H1 (cell line): ENCODE measurements at regions not wholly inside any gene's neighbourhood (a gene's known extent, or its start where the extent isn't known, plus 50 kb on each side); places are given as distances from the start of the nearest gene placed in this dataset.

ENCODE experiments used
- CTCF ChIA-PET: fragments of 300-600 bp; sonication (Branson Sonifier 250); formaldehyde crosslinking; loops from one replicate; lab custom pipeline; 2021; ENCODE audit not compliant: partially characterized antibody; lab: Charles Lee
- POLR2A ChIA-PET: fragments of 300-600 bp; sonication (Branson Sonifier 250); formaldehyde crosslinking; loops from one replicate; lab custom pipeline; 2021; ENCODE audit warnings: inconsistent platforms; ENCODE audit not compliant: partially characterized antibody; lab: Charles Lee
- DNase-seq, 2 experiments: peaks; one replicate each; pipeline versions ENCODE4 v3.0.0 to v3.0.0-alpha.2; 2010 to 2022; ENCODE audit warnings: low spot score in 2 of 2, low read depth in 1 of 2, mixed read lengths in 1 of 2
- FAIRE-seq: peaks from 2 replicates; lab custom pipeline; 2011; peaks lifted over from hg19 to GRCh38; lab: Jason Lieb, UNC
- H2AFZ ChIP-seq: 2 replicates; pipeline ENCODE4 v1.8.1; 2012; ENCODE audit warnings: low read length, inconsistent platforms
- H2AK5ac ChIP-seq: 2 replicates; pipeline ENCODE4 v1.6.1; 2013; ENCODE audit warnings: low read depth, low read length
- H2BK120ac ChIP-seq: replicated peaks from 2 replicates; pipeline ENCODE3; 2013; ENCODE audit warnings: low read depth, low read length, inconsistent platforms
- H2BK12ac ChIP-seq: 2 replicates; pipeline ENCODE4 v1.6.1; 2013; ENCODE audit warnings: low read depth, low read length
- H2BK15ac ChIP-seq: 2 replicates; pipeline ENCODE4 v1.6.1; 2013; ENCODE audit warnings: low read length
- H2BK20ac ChIP-seq: 2 replicates; pipeline ENCODE4 v1.6.1; 2013; ENCODE audit warnings: low read length
- H2BK5ac ChIP-seq: 2 replicates; pipeline ENCODE4 v1.6.1; 2013; ENCODE audit warnings: low read depth, low read length
- H3K14ac ChIP-seq: 2 replicates; pipeline ENCODE4 v1.6.1; 2013; ENCODE audit warnings: inconsistent platforms; ENCODE audit not compliant: insufficient read length
- H3K18ac ChIP-seq: 2 replicates; pipeline ENCODE4 v1.6.1; 2013; ENCODE audit warnings: low read length; ENCODE audit errors: extremely low read depth
- H3K23ac ChIP-seq: 2 replicates; pipeline ENCODE4 v1.6.1; 2013; ENCODE audit warnings: inconsistent platforms; ENCODE audit not compliant: insufficient read length
- H3K23me2 ChIP-seq: 2 replicates; pipeline ENCODE4 v1.6.1; 2013; ENCODE audit warnings: low read depth, low read length
- H3K27ac ChIP-seq: 2 replicates; pipeline ENCODE4 v1.6.1; 2011; ENCODE audit warnings: low read depth, low read length, inconsistent platforms
- H3K27me3 ChIP-seq, 4 experiments: replicated peaks in 1 of 4; 1 replicate in 1 of 4; 2 replicates in 3 of 4; pipeline versions ENCODE4 v1.6.1 to v1.8.1; 2011 to 2013; ENCODE audit warnings: low read length in 3 of 4, mild to moderate bottlenecking in 3 of 4, inconsistent platforms in 2 of 4, mixed read lengths in 2 of 4, moderate library complexity in 1 of 4; ENCODE audit not compliant: control insufficient read depth in 3 of 4, insufficient read depth in 3 of 4; ENCODE audit errors: extremely low read depth in 1 of 4
- H3K36me3 ChIP-seq, 4 experiments: 2 replicates each; pipeline versions ENCODE4 v1.6.1 to v1.8.1; 2011 to 2013; ENCODE audit warnings: mild to moderate bottlenecking in 4 of 4, low read length in 3 of 4, moderate library complexity in 2 of 4, control low read depth in 1 of 4, inconsistent platforms in 1 of 4; ENCODE audit not compliant: insufficient read depth in 4 of 4, control insufficient read depth in 2 of 4
- H3K4ac ChIP-seq: replicated peaks from 2 replicates; pipeline ENCODE3; 2013; ENCODE audit warnings: low read length, low read depth, mixed read lengths, inconsistent platforms; ENCODE audit not compliant: insufficient read length
- H3K4me1 ChIP-seq, 4 experiments: replicated peaks in 1 of 4; 1 replicate in 1 of 4; 2 replicates in 3 of 4; pipeline versions ENCODE4 v1.6.1 to v1.8.1; 2011 to 2013; ENCODE audit warnings: low read length in 3 of 4, inconsistent platforms in 2 of 4, mixed read lengths in 1 of 4; ENCODE audit not compliant: insufficient read depth in 4 of 4, control insufficient read depth in 3 of 4
- H3K4me2 ChIP-seq, 2 experiments: 2 replicates each; pipeline versions ENCODE4 v1.6.1 to v1.8.1; 2011 to 2013; ENCODE audit warnings: low read depth in 2 of 2, low read length in 2 of 2, control low read depth in 1 of 2, inconsistent platforms in 1 of 2, mild to moderate bottlenecking in 1 of 2; ENCODE audit not compliant: insufficient read depth in 1 of 2
- H3K4me3 ChIP-seq, 4 experiments: fragments of 200-600, 300-600 bp in 1 of 4; sonication (generic), shearing (Covaris generic), sonication (Bioruptor Twin) in 1 of 4; 2 replicates each; pipeline versions ENCODE4 v1.5.1 to v1.8.1; 2011 to 2016; ENCODE audit warnings: low read length in 4 of 4, low read depth in 3 of 4, control low read depth in 2 of 4, inconsistent platforms in 2 of 4, mild to moderate bottlenecking in 2 of 4, mixed read lengths in 1 of 4, moderate library complexity in 1 of 4; ENCODE audit not compliant: insufficient read depth in 2 of 4; ENCODE audit errors: extremely low read depth in 1 of 4
- H3K56ac ChIP-seq: replicated peaks from 2 replicates; pipeline ENCODE3; 2013; ENCODE audit warnings: low read depth, mild to moderate bottlenecking, mixed read lengths, low read length, inconsistent platforms; ENCODE audit not compliant: insufficient read length
- H3K79me1 ChIP-seq: 2 replicates; pipeline ENCODE4 v1.6.1; 2013; ENCODE audit warnings: low read depth, low read length, control low read depth
- H3K79me2 ChIP-seq, 2 experiments: 2 replicates each; pipeline versions ENCODE4 v1.6.1 to v1.8.1; 2012 to 2013; ENCODE audit warnings: low read length in 2 of 2, mild to moderate bottlenecking in 2 of 2, inconsistent platforms in 1 of 2; ENCODE audit not compliant: insufficient read depth in 2 of 2, control insufficient read depth in 1 of 2
- H3K9ac ChIP-seq, 4 experiments: replicated peaks in 1 of 4; 1 replicate in 1 of 4; 2 replicates in 3 of 4; pipeline versions ENCODE4 v1.6.1 to v1.8.1; 2011 to 2013; ENCODE audit warnings: low read depth in 3 of 4, low read length in 3 of 4, control low read depth in 2 of 4, mild to moderate bottlenecking in 2 of 4, moderate library complexity in 2 of 4, inconsistent platforms in 1 of 4; ENCODE audit errors: extremely low read depth in 1 of 4
- H3K9me3 ChIP-seq, 2 experiments: 2 replicates each; pipeline versions ENCODE4 v1.6.1 to v1.8.1; 2012 to 2013; ENCODE audit warnings: mild to moderate bottlenecking in 2 of 2, moderate library complexity in 2 of 2, control low read depth in 1 of 2, inconsistent platforms in 1 of 2, low read depth in 1 of 2, low read length in 1 of 2, mixed read lengths in 1 of 2; ENCODE audit not compliant: insufficient read depth in 2 of 2
- H4K20me1 ChIP-seq, 2 experiments: replicated peaks in 1 of 2; 2 replicates each; pipeline versions ENCODE3 to v1.8.1; 2011 to 2013; ENCODE audit warnings: inconsistent platforms in 2 of 2, low read length in 2 of 2, mild to moderate bottlenecking in 1 of 2; ENCODE audit not compliant: insufficient read depth in 2 of 2, control insufficient read depth in 1 of 2
- H4K5ac ChIP-seq: 2 replicates; pipeline ENCODE4 v1.6.1; 2013; ENCODE audit warnings: low read length, low read depth, mixed read lengths, inconsistent platforms; ENCODE audit not compliant: insufficient read length
- H4K8ac ChIP-seq: 2 replicates; pipeline ENCODE4 v1.8.0; 2013; ENCODE audit warnings: mild to moderate bottlenecking, moderate library complexity, low read length, inconsistent platforms; ENCODE audit not compliant: insufficient read depth; ENCODE audit errors: extremely low read depth
- H4K91ac ChIP-seq: replicated peaks from 2 replicates; pipeline ENCODE3; 2013; ENCODE audit warnings: low read length, mixed read lengths, inconsistent platforms; ENCODE audit not compliant: insufficient read length
- ASH2L ChIP-seq: fragments of 200-600, 300-600 bp; sonication (generic); IDR thresholded peaks from one replicate; pipeline ENCODE4 v1.7.1; 2017; ENCODE audit warnings: low read length
- BRCA1 ChIP-seq: IDR thresholded peaks from 2 replicates; pipeline ENCODE4 v1.6.1; 2012; ENCODE audit warnings: low read depth, low read length, improper control_type of control experiment
- CHD2 ChIP-seq: IDR thresholded peaks from 2 replicates; pipeline ENCODE4 v1.6.1; 2012; ENCODE audit warnings: low read length, improper control_type of control experiment
- GABPA ChIP-seq: IDR thresholded peaks from 2 replicates; pipeline ENCODE4 v1.6.1; 2011; ENCODE audit warnings: mild to moderate bottlenecking, low read length, moderate library complexity, borderline replicate concordance; ENCODE audit not compliant: insufficient read depth
- HDAC2 ChIP-seq, 2 experiments: fragments of 300-600 bp in 1 of 2; sonication (generic) in 1 of 2; IDR thresholded peaks; 2 replicates each; pipeline ENCODE4 v1.6.1; 2011 to 2012; ENCODE audit warnings: low read depth in 2 of 2, low read length in 2 of 2, mild to moderate bottlenecking in 2 of 2, moderate library complexity in 2 of 2, borderline replicate concordance in 1 of 2, inconsistent platforms in 1 of 2
- RAD21 ChIP-seq, 2 experiments: IDR thresholded peaks in 1 of 2; conservative IDR thresholded peaks in 1 of 2; 2 replicates each; pipeline ENCODE4 v1.6.1; 2011; ENCODE audit warnings: low read depth in 2 of 2, low read length in 2 of 2, improper control_type of control experiment in 1 of 2, inconsistent platforms in 1 of 2, mild to moderate bottlenecking in 1 of 2, moderate library complexity in 1 of 2
- RXRA ChIP-seq: IDR thresholded peaks from 2 replicates; pipeline ENCODE4 v1.6.1; 2011; ENCODE audit warnings: low read depth, mild to moderate bottlenecking, low read length, moderate library complexity; ENCODE audit not compliant: insufficient read depth
- SIN3A ChIP-seq, 2 experiments: IDR thresholded peaks in 1 of 2; conservative IDR thresholded peaks in 1 of 2; 2 replicates each; pipeline ENCODE4 v1.6.1; 2011 to 2012; ENCODE audit warnings: low read length in 2 of 2, improper control_type of control experiment in 1 of 2, low read depth in 1 of 2, mild to moderate bottlenecking in 1 of 2
- SP2 ChIP-seq: IDR thresholded peaks from 2 replicates; pipeline ENCODE4 v1.6.1; 2012; ENCODE audit warnings: mild to moderate bottlenecking, low read length, inconsistent platforms
- YY1 ChIP-seq: IDR thresholded peaks from 2 replicates; pipeline ENCODE4 v1.6.1; 2011; ENCODE audit warnings: low read depth, mild to moderate bottlenecking, low read length
- ZNF274 ChIP-seq: IDR thresholded peaks from 2 replicates; pipeline ENCODE4 v1.7.0; 2012; ENCODE audit warnings: low read length, borderline replicate concordance; ENCODE audit errors: extremely low read depth
- WGBS, 2 experiments: shearing (Covaris generic) in 1 of 2; methylation state at CpG; one replicate each; pipeline versions ENCODE4 v1.1.6 to v1.1.7; 2013 to 2015; ENCODE audit warnings: low lambda C conversion rate in 2 of 2, mixed read lengths in 2 of 2, inconsistent platforms in 1 of 2, low coverage in 1 of 2, missing lambda C conversion rate in 1 of 2; ENCODE audit not compliant: insufficient replicate concordance in 2 of 2, insufficient coverage in 1 of 2, insufficient read length in 1 of 2; ENCODE audit errors: extremely low coverage in 1 of 2, missing lambda C conversion rate in 1 of 2; 5-methylcytosine and 5-hydroxymethylcytosine counted together

GRCh38 chrX:20739038-20739745 lies 472.5 kb upstream of the RPS6KA3 start:
- Histone ChIP-seq H3K23me2 (no peaks in the 10 kb centered on the region), H3K56ac (no peak overlapping the region), H4K91ac (no peak overlapping the region), H2BK20ac (no peak overlapping the region), H3K79me2 (no peaks in the 10 kb centered on the region), H3K18ac (no peak overlapping the region), H3K23ac (no peak overlapping the region), H3K14ac (no peak overlapping the region), H2AK5ac (no peak overlapping the region), H3K79me1 (no peaks in the 10 kb centered on the region), H3K9ac (no peak overlapping the region), H3K4me3 (no peak overlapping the region), H3K4me2 (no peak overlapping the region), H3K36me3 (no peaks in the 10 kb centered on the region), H2BK12ac (no peak overlapping the region), H4K8ac (no peak overlapping the region), H3K27ac (no peak overlapping the region), H2BK5ac (no peak overlapping the region), H2AFZ (no peak overlapping the region), H3K4ac (no peak overlapping the region), H3K27me3 (no peaks in the 10 kb centered on the region), H4K5ac (no peak overlapping the region), H2BK120ac (no peak overlapping the region), H4K20me1 (no peaks in the 10 kb centered on the region), H2BK15ac (no peak overlapping the region), H3K4me1 (no peaks in the 10 kb centered on the region), H3K9me3 (no peaks in the 10 kb centered on the region)
- 78% methylated on average over 3 of the region's 3 CpGs; no CpG with 5 or more reads in 1 of the 2 experiments for WGBS, 2 experiments
- POLR2A ChIA-PET = no interaction called here
- FAIRE-seq = no peak
- no peak for DNase-seq
- CTCF ChIA-PET = interaction anchor here (0.9 to 1.6 kb wide), 3 partner anchors 10 to 740 kb away, joined by 3 to 4 read pairs (median 4); no protein-coding TSS in a partner anchor
- no peak for TF ChIP-seq YY1
- TF ChIP-seq HDAC2 (IDR thresholded peaks at IDR 0.05; ENCODE audit: borderline replicate concordance in 1 of 2, low read depth in 2 of 2, low read length in 2 of 2) = no peak
- no peak for TF ChIP-seq SIN3A (conservative IDR thresholded peaks at IDR 0.05 in 1 of 2, IDR thresholded peaks at IDR 0.05 in 1 of 2; ENCODE audit: low read depth in 1 of 2, low read length in 2 of 2)
- TF ChIP-seq SP2 = no peak
- TF ChIP-seq RXRA = no peak
- no peak for TF ChIP-seq RAD21 (IDR thresholded peaks at IDR 0.05 in 1 of 2, conservative IDR thresholded peaks at IDR 0.05 in 1 of 2; ENCODE audit: low read depth in 2 of 2, low read length in 2 of 2)
- no peak for TF ChIP-seq ZNF274
- TF ChIP-seq ASH2L = no peak
- TF ChIP-seq BRCA1 = no peak
- TF ChIP-seq GABPA = no peak
- no peak for TF ChIP-seq CHD2
